GM23338 (cell line): ENCODE measurements at regions not wholly inside any gene's neighbourhood (a gene's known extent, or its start where the extent isn't known, plus 50 kb on each side); places are given as distances from the start of the nearest gene placed in this dataset.

Source experiments
- ATAC-seq: fragments of 200-7000 bp; cut with Tn5 transposase; 3 replicates; pipeline ENCODE4 v1.9.1; 2020
- DNase-seq: peaks from one replicate; pipeline ENCODE4 v3.0.0-alpha.2; 2015; ENCODE audit warnings: low spot score
- H2AFZ ChIP-seq: fragments of 200-600 bp; sonication (generic); 2 replicates; pipeline ENCODE4 v1.8.0; 2016; ENCODE audit warnings: antibody characterized with exemption, mild to moderate bottlenecking, moderate library complexity
- H3F3A ChIP-seq: fragments of 200-600 bp; sonication (generic); replicated peaks from 2 replicates; pipeline ENCODE4 v1.8.0; 2017; ENCODE audit warnings: antibody characterized with exemption, mixed run types, low read depth
- H3K27ac ChIP-seq: fragments of 200-600 bp; sonication (generic); 2 replicates; pipeline ENCODE4 v1.6.1; 2016; ENCODE audit warnings: low read depth
- H3K27me3 ChIP-seq: fragments of 200-600 bp; sonication (generic); 2 replicates; pipeline ENCODE4 v1.8.0; 2016; ENCODE audit warnings: mild to moderate bottlenecking, mixed run types, moderate library complexity; ENCODE audit not compliant: insufficient read depth
- H3K36me3 ChIP-seq: fragments of 200-600 bp; sonication (generic); 2 replicates; pipeline ENCODE4 v1.8.0; 2016; ENCODE audit warnings: mild to moderate bottlenecking; ENCODE audit not compliant: insufficient read depth
- H3K4me1 ChIP-seq: fragments of 200-600 bp; sonication (generic); 2 replicates; pipeline ENCODE4 v1.8.0; 2016; ENCODE audit warnings: mild to moderate bottlenecking, moderate library complexity; ENCODE audit not compliant: insufficient read depth
- H3K4me2 ChIP-seq: fragments of 200-600 bp; sonication (generic); 2 replicates; pipeline ENCODE4 v1.7.1; 2017; ENCODE audit warnings: mixed run types
- H3K4me3 ChIP-seq: fragments of 200-600 bp; sonication (generic); 2 replicates; pipeline ENCODE4 v1.6.1; 2016; ENCODE audit warnings: mixed run types
- H3K79me2 ChIP-seq: fragments of 200-600 bp; sonication (generic); replicated peaks from 2 replicates; pipeline ENCODE4 v1.8.0; 2017; ENCODE audit warnings: mild to moderate bottlenecking; ENCODE audit not compliant: insufficient read depth
- H3K9me2 ChIP-seq: fragments of 200-600 bp; sonication (generic); 2 replicates; pipeline ENCODE4 v1.8.0; 2017; ENCODE audit not compliant: insufficient read depth
- H4K20me1 ChIP-seq: fragments of 200-600 bp; sonication (generic); replicated peaks from 2 replicates; pipeline ENCODE4 v1.8.0; 2017; ENCODE audit warnings: mild to moderate bottlenecking; ENCODE audit not compliant: insufficient read depth
- H3K27ac Mint-ChIP-seq: 2 replicates; pipeline ENCODE4 v1.8.0; 2020; ENCODE audit warnings: inconsistent platforms, mild to moderate bottlenecking, moderate library complexity, mixed read lengths
- H3K27me3 Mint-ChIP-seq: 3 replicates; pipeline ENCODE4 v1.8.0; 2022; ENCODE audit warnings: low read depth, mild to moderate bottlenecking, moderate library complexity, mixed read lengths, inconsistent platforms; ENCODE audit not compliant: insufficient read depth, poor library complexity
- H3K36me3 Mint-ChIP-seq: 3 replicates; pipeline ENCODE4 v1.8.0; 2021; ENCODE audit warnings: low read depth, mild to moderate bottlenecking, inconsistent platforms, moderate library complexity, mixed read lengths
- H3K4me1 Mint-ChIP-seq: 3 replicates; pipeline ENCODE4 v1.8.0; 2020; ENCODE audit warnings: mild to moderate bottlenecking, inconsistent platforms, mixed read lengths
- H3K4me3 Mint-ChIP-seq: 3 replicates; pipeline ENCODE4 v1.8.0; 2021; ENCODE audit warnings: moderate library complexity, mild to moderate bottlenecking, inconsistent platforms, mixed read lengths
- H3K9me3 Mint-ChIP-seq: 3 replicates; pipeline ENCODE4 v1.8.0; 2020; ENCODE audit warnings: moderate library complexity, mild to moderate bottlenecking, inconsistent platforms, mixed read lengths
- CREB1 ChIP-seq: fragments of 250-450 bp; sonication (Bioruptor Pico); IDR thresholded peaks from 2 replicates; pipeline ENCODE4 v1.5.0; 2020; ENCODE audit warnings: low read depth, mild to moderate bottlenecking, moderate library complexity
- CTCF ChIP-seq, 2 experiments: fragments of 200-600 bp in 1 of 2; sonication (generic) in 1 of 2; conservative IDR thresholded peaks; 2 replicates each; pipeline versions ENCODE4 v1.5.1 to v1.6.1; 2016 to 2017; ENCODE audit warnings: antibody characterized with exemption in 2 of 2, low read depth in 2 of 2, mild to moderate bottlenecking in 2 of 2, moderate library complexity in 1 of 2
- ETS1 ChIP-seq: IDR thresholded peaks from 2 replicates; pipeline ENCODE4 v1.6.1; 2016; ENCODE audit warnings: antibody characterized with exemption
- EZH2 ChIP-seq: fragments of 200-600 bp; sonication (generic); IDR thresholded peaks from one replicate; pipeline ENCODE4 v1.8.0; 2017; ENCODE audit warnings: antibody characterized with exemption, mild to moderate bottlenecking, low read depth; ENCODE audit not compliant: unreplicated experiment
- EZH2phosphoT487 ChIP-seq: fragments of 200-600 bp; sonication (generic); IDR thresholded peaks from one replicate; pipeline ENCODE4 v1.8.1; 2018; ENCODE audit warnings: antibody characterized with exemption; ENCODE audit not compliant: unreplicated experiment
- JUNB ChIP-seq: IDR thresholded peaks from one replicate; pipeline ENCODE4 v1.6.1; 2016; ENCODE audit warnings: antibody characterized with exemption; ENCODE audit not compliant: unreplicated experiment
- NANOG ChIP-seq: IDR thresholded peaks from 2 replicates; pipeline ENCODE4 v1.6.1; 2016; ENCODE audit warnings: antibody characterized with exemption, borderline replicate concordance
- POLR2AphosphoS5 ChIP-seq: IDR thresholded peaks from 2 replicates; pipeline ENCODE4 v1.6.1; 2016; ENCODE audit warnings: antibody characterized with exemption, low read depth
- REST ChIP-seq: IDR thresholded peaks from one replicate; pipeline ENCODE4 v1.6.1; 2018; ENCODE audit warnings: antibody characterized with exemption; ENCODE audit not compliant: unreplicated experiment
- STAT1 ChIP-seq: IDR thresholded peaks from one replicate; pipeline ENCODE4 v1.6.1; 2016; ENCODE audit warnings: antibody characterized with exemption; ENCODE audit not compliant: unreplicated experiment
- ZNF114 ChIP-seq: fragments of 250-450 bp; sonication (Bioruptor Pico); IDR thresholded peaks from 2 replicates; pipeline ENCODE4 v1.5.0; 2020; ENCODE audit warnings: mild to moderate bottlenecking, moderate library complexity
- ZNF331 ChIP-seq: fragments of 250-450 bp; sonication (Bioruptor Pico); IDR thresholded peaks from 2 replicates; pipeline ENCODE4 v1.5.0; 2020; ENCODE audit warnings: low read depth, mild to moderate bottlenecking, moderate library complexity
- ZNF462 ChIP-seq: fragments of 250-450 bp; sonication (Bioruptor Pico); IDR thresholded peaks from 2 replicates; pipeline ENCODE4 v1.5.0; 2020; ENCODE audit warnings: mild to moderate bottlenecking, moderate library complexity

- H3K27ac Mint-ChIP-seq = no peak overlapping the region
- DNase-seq = no peak
- H3K4me1 ChIP-seq = no peaks in the 10 kb centered on the region
Observed at GRCh38 chr1:182191381-182192115, 130.0 kb upstream of the ZNF648 start.

More at GRCh38 chr1:182191381-182192115, 130.0 kb upstream of the ZNF648 start:
- no peaks in the 10 kb centered on the region for H3F3A ChIP-seq
- no peaks in the 10 kb centered on the region for H3K36me3 ChIP-seq
- H3K4me3 ChIP-seq = no peak overlapping the region
- H3K4me2 ChIP-seq = no peak overlapping the region
- Mint-ChIP-seq H3K4me3 (no peak overlapping the region), H3K4me1 (no peaks in the 10 kb centered on the region), H3K9me3 (no peaks in the 10 kb centered on the region), H3K27me3 (peaks cover 2% of the 10 kb centered on the region), H3K36me3 (no peaks in the 10 kb centered on the region)
- H3K9me2 ChIP-seq = peaks cover 11% of the 10 kb centered on the region; the same call in 1 of the 2 replicates
- no peaks in the 10 kb centered on the region for H3K79me2 ChIP-seq
- H2AFZ ChIP-seq = no peak overlapping the region
- no peak for ATAC-seq
- no peaks in the 10 kb centered on the region for H4K20me1 ChIP-seq
- H3K27me3 ChIP-seq = no peaks in the 10 kb centered on the region
- no peak for TF ChIP-seq ZNF114 (CRISPR knock-in tag)
- no peak for TF ChIP-seq JUNB
- TF ChIP-seq CREB1 (CRISPR knock-in tag) = no peak
- no peak for TF ChIP-seq REST
- TF ChIP-seq ETS1 = no peak
- no peak for TF ChIP-seq STAT1
- no peak for TF ChIP-seq NANOG
- TF ChIP-seq ZNF331 (CRISPR knock-in tag) = no peak
- TF ChIP-seq CTCF (conservative IDR thresholded peaks at IDR 0.05; ENCODE audit: low read depth in 2 of 2) = no peak
- no peak for TF ChIP-seq ZNF462 (CRISPR knock-in tag)
- no peak for TF ChIP-seq EZH2
- TF ChIP-seq EZH2phosphoT487 = no peak
- no peak for TF ChIP-seq POLR2AphosphoS5
- H3K27ac ChIP-seq = no peak overlapping the region
